Stimulated activated naive CD4-positive, alpha-beta T cell treated with Interleukin-2 at 50 U/mL for 16 hours (primary cell): ENCODE measurements at regions not wholly inside any gene's neighbourhood (a gene's known extent, or its start where the extent isn't known, plus 50 kb on each side); places are given as distances from the start of the nearest gene placed in this dataset.

Source experiments
- DNase-seq: peaks from one replicate; lab custom pipeline; 2025; lab: John Stamatoyannopoulos, UW

DNA sequence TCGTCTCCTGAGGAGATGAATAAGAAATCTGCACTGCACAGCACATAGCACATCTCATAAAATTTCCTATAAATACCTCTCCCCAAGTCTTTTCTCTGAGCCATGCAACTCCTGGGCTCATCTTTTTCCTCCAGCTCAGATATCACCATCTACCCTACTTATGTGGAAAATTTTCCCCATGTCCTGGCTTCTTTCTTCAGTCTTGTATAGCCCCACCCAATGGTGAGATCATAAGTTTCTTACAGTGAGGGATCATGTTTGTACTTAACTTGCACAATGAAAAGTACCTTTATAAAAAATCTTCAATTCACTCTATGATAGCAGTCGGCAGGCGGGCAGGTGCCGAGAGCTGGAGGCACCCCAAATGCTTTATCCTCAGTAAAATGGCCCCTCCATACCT lies 198.6 kb upstream of the S100G start:
- DNase-seq, result no peak

- DNase-seq, result no peak
Measured at GRCh38 chrX:16454926-16455325, 195.0 kb upstream of the S100G start.

DNA sequence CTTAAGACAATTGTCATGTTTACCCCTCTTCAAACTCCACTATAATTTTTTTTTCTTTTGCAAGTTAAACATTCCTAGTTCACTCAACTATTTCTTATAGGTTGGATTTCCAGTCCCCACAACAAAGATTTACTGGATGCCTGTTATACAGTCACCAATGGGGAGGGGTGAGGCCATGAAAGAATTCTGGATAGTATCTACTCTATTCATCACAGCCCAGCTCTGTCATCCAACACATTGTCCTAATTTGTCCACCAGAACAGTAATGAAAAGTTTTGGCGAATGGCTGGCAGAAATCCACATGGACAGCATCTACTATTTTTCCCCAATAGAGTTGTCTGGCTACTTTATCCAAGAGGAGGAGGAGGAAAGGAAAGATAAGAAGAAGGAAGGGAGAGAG lies 192.7 kb upstream of the S100G start:
- DNase-seq, result no peak

- DNase-seq, result no peak
Measured at GRCh38 chrX:16458208-16458607, 191.8 kb upstream of the S100G start.

GRCh38 chrX:16459008-16459407 lies 190.9 kb upstream of the S100G start:
- no peak for DNase-seq

DNA sequence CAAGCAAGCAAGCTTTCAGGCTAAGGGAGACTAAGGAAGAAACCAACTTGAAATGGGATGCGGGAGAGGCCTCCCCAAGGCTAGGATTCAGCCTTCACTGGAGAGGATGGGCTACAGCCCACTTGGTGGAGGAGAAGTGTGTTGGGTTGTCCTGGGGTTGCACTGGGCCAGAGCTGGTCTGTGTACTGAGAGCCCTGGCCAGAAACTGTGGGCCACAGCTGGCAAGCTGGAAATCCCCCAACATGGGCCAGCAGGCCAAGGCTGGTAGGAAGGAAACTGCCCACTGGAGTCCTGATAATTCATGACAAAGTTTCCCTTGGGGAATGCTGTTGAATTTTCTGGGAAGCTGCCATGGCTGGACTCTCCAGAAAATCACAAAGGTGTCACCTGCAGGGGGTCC lies 188.0 kb upstream of the S100G start:
- DNase-seq, result no peak

DNA sequence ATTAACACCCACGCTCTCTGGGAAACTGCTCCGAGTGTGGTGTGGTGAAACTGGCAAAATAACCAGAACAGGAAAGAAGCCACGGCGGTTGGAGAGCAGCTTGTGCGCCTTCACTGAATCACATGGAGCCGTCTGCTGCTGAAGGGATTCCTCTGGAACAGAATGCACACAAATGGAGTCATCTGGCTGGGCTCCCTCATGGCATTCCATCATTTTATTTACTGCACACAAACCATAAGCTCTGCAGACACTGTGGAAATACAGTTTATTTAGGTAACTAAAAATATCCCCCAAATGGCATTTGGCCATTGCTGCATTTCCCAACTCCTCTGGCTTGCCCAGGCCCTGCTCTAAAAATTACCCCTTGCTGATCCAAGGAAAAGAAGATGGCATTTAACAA lies 187.0 kb upstream of the S100G start:
- no peak for DNase-seq

GRCh38 chrX:16464369-16464768 lies 185.6 kb upstream of the S100G start:
- DNase-seq, result no peak

GRCh38 chrX:16465081-16465876 lies 184.7 kb upstream of the S100G start:
- DNase-seq, result no peak

DNA sequence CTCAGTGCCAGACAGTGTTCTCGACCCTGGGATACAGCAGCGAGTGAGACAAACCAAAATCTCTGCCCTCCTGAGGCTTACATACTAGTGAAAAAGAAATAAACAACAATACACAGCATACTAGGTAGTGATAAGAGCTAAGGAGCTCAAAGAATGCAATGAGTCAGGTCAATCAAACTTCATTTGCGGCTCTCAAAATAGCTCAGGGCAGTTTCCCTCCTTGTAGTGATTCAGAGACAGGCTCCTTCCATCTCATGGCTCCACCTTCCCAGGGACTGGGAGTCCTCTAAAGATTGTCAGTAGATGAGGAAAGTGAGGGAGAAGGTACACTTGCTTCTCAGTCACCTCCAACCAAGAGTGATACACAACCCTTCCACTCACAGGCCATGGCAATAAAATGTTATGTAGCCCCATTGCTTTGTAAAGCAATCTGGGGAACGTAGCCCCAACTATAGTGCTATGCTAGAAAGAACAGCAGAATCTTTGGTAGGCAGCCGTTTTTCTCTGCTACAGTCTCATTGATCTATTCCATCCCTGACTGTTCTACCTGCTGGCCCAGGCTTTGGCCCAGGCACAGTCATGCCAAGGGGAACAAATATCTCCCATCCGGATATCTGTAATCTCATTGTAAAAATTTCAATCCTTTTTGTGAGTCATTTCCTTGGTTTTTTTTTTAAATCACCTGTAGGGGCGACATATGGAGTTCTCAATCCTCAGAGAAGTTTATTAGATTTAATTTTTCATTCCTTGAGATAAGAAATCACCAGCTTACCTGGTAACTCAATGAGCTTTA lies 183.1 kb upstream of the S100G start:
- DNase-seq, result no peak

- DNase-seq, result no peak
Measured at GRCh38 chrX:16469870-16470269, 180.1 kb upstream of the S100G start.

- DNase-seq, result no peak
Measured at GRCh38 chrX:16472345-16472744, 177.6 kb upstream of the S100G start.

DNA sequence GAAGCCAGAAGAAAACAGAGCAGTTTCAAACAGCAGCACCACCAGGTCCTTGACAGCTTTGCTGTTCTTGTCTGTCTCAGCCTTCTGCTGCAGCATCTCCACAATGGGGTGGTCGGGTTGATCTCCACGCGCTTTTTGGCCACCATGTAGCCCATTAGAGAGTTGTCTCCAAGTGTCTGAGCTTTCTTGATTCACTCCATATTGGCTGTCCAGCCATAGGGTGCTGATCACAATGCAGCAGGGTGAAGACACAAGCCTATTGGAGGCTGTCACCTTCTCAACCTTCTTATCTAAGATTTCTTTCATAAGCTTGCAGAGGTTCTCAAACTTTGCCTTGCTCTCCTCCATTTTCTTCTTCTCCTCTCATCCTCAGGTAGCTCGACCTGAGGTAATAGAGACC lies 175.4 kb upstream of the S100G start:
- no peak for DNase-seq

DNA sequence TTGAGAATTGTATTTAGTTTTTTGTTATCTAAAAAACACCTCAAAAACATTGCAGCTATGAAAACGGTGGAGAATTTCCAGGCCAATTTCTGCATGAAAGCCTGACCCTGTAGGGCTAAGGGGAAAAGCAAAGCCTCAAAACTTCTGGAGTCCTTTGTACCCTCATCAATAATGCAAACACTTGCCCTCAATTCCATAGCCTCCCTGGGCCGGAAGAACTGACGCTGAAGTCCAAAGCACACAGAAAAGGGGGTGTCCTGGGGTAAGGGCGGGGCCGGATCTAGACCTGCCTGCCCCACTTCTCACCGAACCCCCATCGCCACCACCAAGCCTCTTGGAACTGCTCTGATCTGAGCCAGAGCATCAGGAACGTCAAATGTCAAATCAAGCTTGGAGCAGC lies 173.9 kb upstream of the S100G start:
- DNase-seq, result no peak

- DNase-seq, result no peak
Measured at GRCh38 chrX:16476692-16477091, 173.3 kb upstream of the S100G start.

GRCh38 chrX:16479206-16479869 lies 170.6 kb upstream of the S100G start:
- no peak for DNase-seq

GRCh38 chrX:16480049-16480448 lies 169.9 kb upstream of the S100G start:
- DNase-seq, result no peak

- peak; percentile 22 for DNase-seq
Measured at GRCh38 chrX:16484338-16484737, 165.6 kb upstream of the S100G start.

GRCh38 chrX:16487620-16488385 lies 162.2 kb upstream of the S100G start:
- DNase-seq, result no peak

DNA sequence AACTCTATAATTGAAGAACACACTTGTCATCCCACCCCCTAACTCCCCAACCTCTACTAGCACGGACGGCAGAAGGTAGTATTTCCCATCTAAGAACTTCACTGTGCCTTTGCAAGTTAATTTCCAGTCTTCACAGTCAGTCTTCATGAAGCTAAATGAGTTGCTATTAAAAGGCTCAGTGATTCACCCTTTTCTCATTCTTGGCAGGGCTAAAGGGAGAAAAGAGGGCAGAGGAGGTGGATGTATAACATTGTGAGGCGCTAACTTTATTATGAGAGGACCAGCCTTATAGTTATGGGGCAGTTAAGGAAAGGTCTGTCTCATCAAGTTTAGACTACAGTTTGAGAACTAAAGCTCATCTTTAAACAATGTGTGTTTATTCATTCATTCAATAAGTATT lies 161.0 kb upstream of the S100G start:
- DNase-seq, result no peak

GRCh38 chrX:16491461-16491860 lies 158.5 kb upstream of the S100G start:
- DNase-seq, result no peak

DNA sequence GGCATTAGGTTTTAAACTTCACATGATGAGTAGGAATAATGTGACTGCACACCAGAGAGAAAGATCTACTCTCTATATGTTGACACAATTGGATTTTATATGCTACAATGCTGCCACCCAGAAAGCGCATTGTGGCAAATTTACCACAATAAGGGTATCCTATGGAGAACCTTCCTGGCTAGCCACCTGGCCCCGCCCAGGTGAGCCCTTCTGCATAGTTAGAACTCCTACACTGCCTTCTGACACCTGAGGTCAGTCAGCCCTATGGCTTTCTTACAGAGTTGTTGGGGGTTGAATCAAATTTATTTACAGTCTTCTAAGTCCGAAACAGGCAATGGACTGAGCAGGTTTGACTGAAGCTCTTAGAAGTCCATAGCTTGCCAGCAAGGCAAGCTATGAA lies 153.8 kb upstream of the S100G start:
- DNase-seq, result no peak
